VCaP (cell line): ENCODE measurements at regions not wholly inside any gene's neighbourhood (a gene's known extent, or its start where the extent isn't known, plus 50 kb on each side); places are given as distances from the start of the nearest gene placed in this dataset.

Source experiments
- H3K27ac ChIP-seq: fragments of 450-650 bp; 2 replicates; pipeline ENCODE4 v1.5.1; 2017
- TF ChIP-seq, protein P1 (sequence below): fragments of 450-650 bp; conservative IDR thresholded peaks from 2 replicates; pipeline ENCODE4 v1.5.1; 2017; ENCODE audit warnings: mild to moderate bottlenecking, moderate library complexity

- TF ChIP-seq, protein P1, sequence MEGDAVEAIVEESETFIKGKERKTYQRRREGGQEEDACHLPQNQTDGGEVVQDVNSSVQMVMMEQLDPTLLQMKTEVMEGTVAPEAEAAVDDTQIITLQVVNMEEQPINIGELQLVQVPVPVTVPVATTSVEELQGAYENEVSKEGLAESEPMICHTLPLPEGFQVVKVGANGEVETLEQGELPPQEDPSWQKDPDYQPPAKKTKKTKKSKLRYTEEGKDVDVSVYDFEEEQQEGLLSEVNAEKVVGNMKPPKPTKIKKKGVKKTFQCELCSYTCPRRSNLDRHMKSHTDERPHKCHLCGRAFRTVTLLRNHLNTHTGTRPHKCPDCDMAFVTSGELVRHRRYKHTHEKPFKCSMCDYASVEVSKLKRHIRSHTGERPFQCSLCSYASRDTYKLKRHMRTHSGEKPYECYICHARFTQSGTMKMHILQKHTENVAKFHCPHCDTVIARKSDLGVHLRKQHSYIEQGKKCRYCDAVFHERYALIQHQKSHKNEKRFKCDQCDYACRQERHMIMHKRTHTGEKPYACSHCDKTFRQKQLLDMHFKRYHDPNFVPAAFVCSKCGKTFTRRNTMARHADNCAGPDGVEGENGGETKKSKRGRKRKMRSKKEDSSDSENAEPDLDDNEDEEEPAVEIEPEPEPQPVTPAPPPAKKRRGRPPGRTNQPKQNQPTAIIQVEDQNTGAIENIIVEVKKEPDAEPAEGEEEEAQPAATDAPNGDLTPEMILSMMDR: no peak
- H3K27ac ChIP-seq: no peak overlapping the region
These were observed 239.5 kb upstream of the POT1 start for GRCh38 chr7:125169088-125169487.

DNA sequence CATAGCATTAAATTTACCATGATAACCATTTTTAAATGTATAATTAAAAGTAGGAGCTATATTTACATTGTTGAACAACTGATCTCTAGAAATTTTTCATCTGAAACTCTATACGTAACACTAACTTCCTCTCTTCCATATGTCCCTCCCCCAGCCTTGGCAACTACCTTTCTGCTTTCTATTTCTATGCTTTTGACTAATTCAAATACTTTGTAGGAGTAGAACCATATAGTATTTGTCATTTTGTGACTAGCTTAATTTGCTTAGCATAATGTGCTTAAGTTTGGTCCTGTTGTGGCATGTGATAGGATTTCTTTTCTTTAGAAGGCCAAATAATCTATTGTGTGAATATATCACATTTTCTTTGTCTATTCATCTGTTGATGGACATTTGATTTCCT is 225.3 kb upstream of the POT1 start:
- TF ChIP-seq, protein P1: no peak
- no peak overlapping the region for H3K27ac ChIP-seq

DNA sequence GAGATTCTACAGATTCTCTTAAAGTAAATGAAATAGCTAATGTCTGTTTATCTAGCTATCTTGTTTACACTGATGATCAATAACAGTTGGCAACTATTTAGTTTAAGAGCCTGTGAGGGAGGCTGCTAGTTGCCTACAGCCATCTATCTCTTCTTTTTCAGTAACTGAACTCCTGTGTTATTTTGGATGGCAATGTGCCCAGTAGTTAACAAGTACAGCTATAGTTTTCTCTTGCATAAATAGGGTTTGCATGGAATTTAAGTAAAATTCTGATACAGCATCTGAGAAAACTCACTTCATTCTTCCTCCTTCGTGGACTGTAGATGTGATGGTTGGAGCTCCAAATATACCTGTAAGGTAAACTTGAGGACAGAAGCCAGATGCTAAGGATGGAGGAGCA is 219.5 kb upstream of the POT1 start:
- TF ChIP-seq, protein P1: no peak
- no peak overlapping the region for H3K27ac ChIP-seq

- H3K27ac ChIP-seq: no peak overlapping the region
- TF ChIP-seq, protein P1: no peak
These were observed 217.4 kb upstream of the POT1 start for GRCh38 chr7:125147047-125147446.

GRCh38 chr7:125136755-125137532 is 207.3 kb upstream of the POT1 start:
- H3K27ac ChIP-seq: no peak overlapping the region
- TF ChIP-seq, protein P1: no peak

- no peak overlapping the region for H3K27ac ChIP-seq
- TF ChIP-seq, protein P1: no peak
These were observed 206.7 kb upstream of the POT1 start for GRCh38 chr7:125136341-125136740.

DNA sequence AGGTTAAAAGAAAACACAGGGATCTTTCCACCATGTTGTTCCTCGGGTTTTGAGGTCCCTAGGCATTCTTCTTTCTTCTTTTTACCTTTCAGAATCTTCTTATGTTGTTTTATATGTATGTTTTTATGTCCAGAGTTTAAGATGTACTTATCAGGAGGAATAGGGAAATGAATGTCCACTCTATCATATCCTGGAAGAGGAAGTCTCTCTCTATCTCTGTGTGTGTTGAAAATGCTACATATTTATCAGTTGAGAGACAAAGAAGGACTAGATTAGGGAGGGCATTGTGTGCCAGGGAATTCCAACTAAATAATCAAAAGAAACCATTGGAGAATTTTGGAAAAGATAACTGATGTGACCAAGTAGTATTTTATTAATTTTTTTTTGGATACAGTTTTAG is 200.5 kb upstream of the POT1 start:
- no peak overlapping the region for H3K27ac ChIP-seq
- TF ChIP-seq, protein P1: no peak
